Gastroesophageal sphincter (tissue), 3 donors: ENCODE measurements at regions not wholly inside any gene's neighbourhood (a gene's known extent, or its start where the extent isn't known, plus 50 kb on each side); places are given as distances from the start of the nearest gene placed in this dataset.

ENCODE experiments used
- CTCF ChIP-seq, 4 experiments: fragments of 200-600 bp in 2 of 4; fragments of 450-650 bp in 2 of 4; sonication (generic) in 1 of 4; IDR thresholded peaks; one replicate each; pipeline ENCODE4 v1.5.1; 2017 to 2019; ENCODE audit warnings: antibody characterized with exemption in 4 of 4, mild to moderate bottlenecking in 2 of 4, moderate library complexity in 2 of 4
- POLR2A ChIP-seq, 2 donors: fragments of 450-650 bp; IDR thresholded peaks; one replicate each; pipeline ENCODE4 v1.6.1; 2017; ENCODE audit warnings: antibody characterized with exemption in 2 of 2, mild to moderate bottlenecking in 2 of 2, moderate library complexity in 1 of 2

GRCh38 chrX:149365552-149365951 lies 139.6 kb downstream of the IDS start:
- no peak for TF ChIP-seq CTCF (IDR thresholded peaks at IDR 0.05)
- TF ChIP-seq POLR2A (IDR thresholded peaks at IDR 0.05), result no peak
